K562 (cell line): ENCODE measurements at regions not wholly inside any gene's neighbourhood (a gene's known extent, or its start where the extent isn't known, plus 50 kb on each side); places are given as distances from the start of the nearest gene placed in this dataset.

ENCODE experiments used
- ATAC-seq: fragments of 200-7000 bp; cut with Tn5 transposase; 3 replicates; pipeline ENCODE4 v1.9.1; 2020; ENCODE audit warnings: moderate library complexity
- BruUV-seq: library from RNA; stranded (reverse); fragments of 400-500 nt; replicated peaks from 2 replicates; lab custom pipeline; 2021; lab: Mats Ljungman, UMichigan
- CTCF ChIA-PET: fragments of 300-600 bp; formaldehyde crosslinking; extraction: SDS; loops from one replicate; lab custom pipeline; 2021; ENCODE audit warnings: low intra/inter-chr PET ratio; lab: Yijun Ruan, JAX
- POLR2A ChIA-PET: fragments of 300-600, 350-650 bp; sonication (Branson Sonifier 250); formaldehyde crosslinking; extraction: SDS; loops from one replicate; lab custom pipeline; 2021; ENCODE audit warnings: antibody characterized with exemption, inconsistent platforms; lab: Yijun Ruan, JAX
- DNase-seq, 4 experiments: peaks; one replicate each; pipeline versions ENCODE4 v3.0.0 to v3.0.0-alpha.2; 2011 to 2018; ENCODE audit warnings: low spot score in 3 of 4, mixed read lengths in 3 of 4; ENCODE audit errors: extremely low read depth in 1 of 4
- FAIRE-seq: peaks from 2 replicates; lab custom pipeline; 2011; peaks lifted over from hg19 to GRCh38; lab: Jason Lieb, UNC
- H2AFZ ChIP-seq: 2 replicates; pipeline ENCODE4 v1.6.0; 2011; ENCODE audit warnings: low read depth, low read length, control low read depth, inconsistent platforms
- H3K27ac ChIP-seq: fragments of 200-600 bp; 3 replicates; pipeline ENCODE4 v1.8.0; 2011; ENCODE audit warnings: low read depth, mild to moderate bottlenecking, control low read depth, inconsistent platforms, low read length, moderate library complexity, mixed read lengths; ENCODE audit errors: extremely low read depth
- H3K27me3 ChIP-seq, 2 experiments: fragments of 300-600 bp in 1 of 2; 2 replicates in 1 of 2; 3 replicates in 1 of 2; pipeline versions ENCODE4 v1.6.0 to v1.8.0; 2011; ENCODE audit warnings: inconsistent platforms in 2 of 2, low read length in 2 of 2, mild to moderate bottlenecking in 1 of 2, mixed read lengths in 1 of 2, moderate library complexity in 1 of 2; ENCODE audit not compliant: control insufficient read depth in 2 of 2, insufficient read depth in 2 of 2
- H3K36me3 ChIP-seq: fragments of 300-600 bp; 3 replicates; pipeline ENCODE4 v1.8.0; 2011; ENCODE audit warnings: mild to moderate bottlenecking, low read length, inconsistent platforms; ENCODE audit not compliant: control insufficient read depth, insufficient read depth
- H3K4me1 ChIP-seq, 2 experiments: fragments of 200-600 bp in 1 of 2; replicated peaks in 1 of 2; 2 replicates in 1 of 2; 3 replicates in 1 of 2; pipeline versions ENCODE4 v1.5.1 to v1.8.0; 2011; ENCODE audit warnings: inconsistent platforms in 2 of 2, low read length in 2 of 2, mild to moderate bottlenecking in 1 of 2, mixed read lengths in 1 of 2, moderate library complexity in 1 of 2; ENCODE audit not compliant: control insufficient read depth in 2 of 2, insufficient read depth in 2 of 2
- H3K4me2 ChIP-seq: 2 replicates; pipeline ENCODE4 v1.6.1; 2011; ENCODE audit warnings: low read length, control low read depth, inconsistent platforms, mixed read lengths; ENCODE audit not compliant: insufficient read depth
- H3K4me3 ChIP-seq: fragments of 200-600 bp; sonication (generic), shearing (Covaris generic); 2 replicates; pipeline ENCODE4 v1.5.1; 2016; ENCODE audit warnings: control low read depth, inconsistent platforms
- H3K79me2 ChIP-seq: fragments of 200-600 bp; 3 replicates; pipeline ENCODE4 v1.8.0; 2011; ENCODE audit warnings: low read length, inconsistent platforms; ENCODE audit not compliant: control insufficient read depth, insufficient read depth
- H3K9ac ChIP-seq, 2 experiments: 2 replicates each; pipeline versions ENCODE4 v1.6.0 to v1.6.1; 2011; ENCODE audit warnings: low read depth in 2 of 2, low read length in 2 of 2, control low read depth in 1 of 2, inconsistent platforms in 1 of 2, mild to moderate bottlenecking in 1 of 2, mixed read lengths in 1 of 2; ENCODE audit not compliant: insufficient read depth in 1 of 2
- H3K9me1 ChIP-seq: one replicate; pipeline ENCODE4 v1.6.0; 2011; ENCODE audit warnings: inconsistent platforms, mild to moderate bottlenecking, low read length, moderate library complexity; ENCODE audit not compliant: control insufficient read depth, insufficient read depth
- H3K9me3 ChIP-seq: replicated peaks from 2 replicates; pipeline ENCODE4 v1.5.1; 2011; ENCODE audit warnings: low read depth, low read length, inconsistent platforms; ENCODE audit not compliant: control insufficient read depth, insufficient read depth
- H4K20me1 ChIP-seq: replicated peaks from 2 replicates; pipeline ENCODE4 v1.6.1; 2011; ENCODE audit warnings: low read length, inconsistent platforms, mixed read lengths; ENCODE audit not compliant: control insufficient read depth, insufficient read depth
- DIDO1 ChIP-seq: fragments of 450-650 bp; IDR thresholded peaks from 2 replicates; pipeline ENCODE4 v1.6.1; 2016; ENCODE audit warnings: low read depth, missing biosample characterization, missing genetic modification characterization
- ELF1 ChIP-seq: fragments of 200-800 bp; sonication (Bioruptor generic); IDR thresholded peaks from 2 replicates; pipeline ENCODE4 v1.6.1; 2016; ENCODE audit warnings: missing genetic modification characterization, missing compliant biosample characterization
- POLR2AphosphoS5 ChIP-seq: IDR thresholded peaks from 2 replicates; pipeline ENCODE4 v1.6.1; 2011; ENCODE audit warnings: mild to moderate bottlenecking, low read depth, low read length, moderate library complexity; ENCODE audit not compliant: control insufficient read depth, insufficient read depth
- TRIM28 ChIP-seq: fragments of 450-650 bp; IDR thresholded peaks from 2 replicates; pipeline ENCODE4 v1.6.1; 2017
- whole genome bisulfite sequencing: fragments of 100-300 bp; shearing (Covaris generic); methylation state at CpG from one replicate; pipeline ENCODE4 v1.1.6; 2016; ENCODE audit warnings: low coverage, mixed read lengths; ENCODE audit not compliant: insufficient coverage; ENCODE audit errors: missing lambda C conversion rate; 5-methylcytosine and 5-hydroxymethylcytosine counted together
- in situ Hi-C: fragments of 300-500 bp; cut with MboI; formaldehyde crosslinking; loops from 4 replicates; pipeline ENCODE4 v1.15.0; 2018; ENCODE audit warnings: inconsistent platforms, mixed read lengths
- intact Hi-C: fragments of 100-400 bp; cut with micrococcal nuclease; formaldehyde crosslinking; loops from 2 replicates; pipeline ENCODE4 v1.14.2; 2022
- TF ChIP-seq, protein P1 (sequence below), 2 experiments: fragments of 250-450 bp in 1 of 2; fragments of 450-650 bp in 1 of 2; sonication (Bioruptor Pico) in 1 of 2; IDR thresholded peaks; 2 replicates each; pipeline versions ENCODE4 v1.6.1 to v1.8.0; 2016 to 2021; ENCODE audit warnings: mild to moderate bottlenecking in 2 of 2, moderate library complexity in 2 of 2, missing compliant biosample characterization in 1 of 2, missing genetic modification characterization in 1 of 2

DNA sequence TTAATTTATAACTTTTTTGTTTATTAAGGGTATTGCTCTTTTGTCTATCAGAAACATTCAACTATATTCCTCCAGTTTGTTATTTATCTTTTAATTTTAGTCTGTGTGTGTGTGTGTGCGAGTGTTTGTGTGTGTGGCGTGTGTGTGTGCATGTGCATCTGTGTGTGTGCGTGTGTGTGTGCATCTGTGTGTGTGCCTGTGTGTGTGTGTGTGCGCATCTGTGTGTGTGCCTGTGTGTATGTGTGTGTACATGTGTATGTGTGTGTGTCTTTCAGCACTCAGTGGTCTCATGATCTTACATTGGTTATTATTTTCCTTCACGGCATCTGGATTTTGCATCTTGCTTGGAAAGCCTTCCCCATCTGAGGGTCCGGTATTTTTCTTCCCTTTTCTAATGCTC lies 281.1 kb upstream of the RTL1 start:
- H3K9me1 ChIP-seq, result no peaks in the 10 kb centered on the region
- peaks cover 0 to 7% of the 10 kb centered on the region in 2 experiments; a peak in 2 of 5 replicates for H3K4me1 ChIP-seq
- no peak overlapping the region for H3K4me2 ChIP-seq
- no TSS peak for BruUV-seq
- H3K9ac ChIP-seq, result no peak overlapping the region
- FAIRE-seq (no peak), DNase-seq (no peak), ATAC-seq (no peak)
- H2AFZ ChIP-seq, result no peak overlapping the region
- H3K79me2 ChIP-seq, result no peaks in the 10 kb centered on the region
- H3K36me3 ChIP-seq, result no peaks in the 10 kb centered on the region
- H4K20me1 ChIP-seq, result no peaks in the 10 kb centered on the region
- 0% methylated on average over 5 of the region's 6 CpGs for WGBS
- H3K27me3 ChIP-seq, result peaks cover 0 to 16% of the 10 kb centered on the region in 2 experiments; a peak in 3 of 5 replicates
- no peak overlapping the region for H3K27ac ChIP-seq
- TF ChIP-seq POLR2AphosphoS5, result no peak
- no peak for TF ChIP-seq TRIM28
- no peak for TF ChIP-seq DIDO1 (tag)
- TF ChIP-seq ELF1 (tag), result no peak
- TF ChIP-seq, protein P1, sequence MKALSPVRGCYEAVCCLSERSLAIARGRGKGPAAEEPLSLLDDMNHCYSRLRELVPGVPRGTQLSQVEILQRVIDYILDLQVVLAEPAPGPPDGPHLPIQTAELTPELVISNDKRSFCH (CRISPR knock-in tag; IDR thresholded peaks at IDR 0.05), result no peak
- TF ChIP-seq, protein P1 (tag; IDR thresholded peaks at IDR 0.05), result no peak
- in situ Hi-C loops, result no loop called here
- CTCF ChIA-PET, result no interaction called here
- intact Hi-C loops, result no loop called here
- no peaks in the 10 kb centered on the region for H3K9me3 ChIP-seq
- POLR2A ChIA-PET, result interaction anchor here (1.0 kb wide), 1 partner anchor 435 kb away, joined by 3 read pairs; no protein-coding TSS in a partner anchor
- no peak overlapping the region for H3K4me3 ChIP-seq
